RPMI7951 (cell line): ENCODE measurements at regions not wholly inside any gene's neighbourhood (a gene's known extent, or its start where the extent isn't known, plus 50 kb on each side); places are given as distances from the start of the nearest gene placed in this dataset.

ENCODE experiments used
- DNase-seq: peaks from one replicate; pipeline ENCODE4 v3.0.0-alpha.2; 2012; ENCODE audit warnings: low read depth

DNA sequence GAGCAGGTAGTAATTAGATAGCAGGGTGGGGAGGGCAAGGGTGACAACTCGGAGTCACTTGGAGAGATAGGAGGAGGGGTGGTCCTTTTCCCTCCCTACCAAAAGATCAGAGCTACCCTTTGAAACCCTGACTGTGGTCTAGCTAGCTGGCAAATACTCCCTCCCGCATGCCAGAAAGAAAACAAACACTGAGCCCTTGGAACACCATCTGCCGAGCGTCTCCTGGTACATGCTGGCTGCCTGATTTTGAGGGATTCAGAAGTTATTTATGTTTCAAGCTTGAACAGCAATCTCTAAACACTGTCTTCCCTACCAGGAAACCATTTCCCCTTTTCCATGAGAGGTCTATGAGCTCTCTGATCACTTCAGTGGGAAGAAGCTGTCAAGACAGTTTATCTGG, 291.6 kb upstream of the CFAP20DC start:
- DNase-seq, result no peak

GRCh38 chr3:59339818-59340217, 290.0 kb upstream of the CFAP20DC start:
- no peak for DNase-seq

GRCh38 chr3:59338934-59339333, 289.1 kb upstream of the CFAP20DC start:
- DNase-seq, result no peak

DNA sequence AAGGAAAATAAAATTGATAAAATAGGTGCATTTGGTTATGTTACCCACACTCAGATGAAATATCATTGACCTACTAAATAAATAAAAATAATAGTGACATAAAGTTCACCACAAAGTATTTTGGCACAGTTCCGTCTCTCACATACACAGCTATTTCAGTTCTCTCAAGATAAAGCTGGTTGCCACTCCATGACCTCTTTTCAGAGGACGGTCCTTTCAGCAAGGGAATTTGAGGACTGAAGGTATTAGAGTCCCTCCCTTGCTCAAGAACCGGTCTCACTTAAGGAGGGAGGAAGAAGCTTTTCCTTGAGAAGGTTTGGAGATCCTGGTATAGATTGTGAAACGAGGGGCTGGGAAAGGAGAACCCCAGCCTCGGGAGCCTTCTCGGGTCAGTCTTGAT, 285.5 kb upstream of the CFAP20DC start:
- no peak for DNase-seq

DNA sequence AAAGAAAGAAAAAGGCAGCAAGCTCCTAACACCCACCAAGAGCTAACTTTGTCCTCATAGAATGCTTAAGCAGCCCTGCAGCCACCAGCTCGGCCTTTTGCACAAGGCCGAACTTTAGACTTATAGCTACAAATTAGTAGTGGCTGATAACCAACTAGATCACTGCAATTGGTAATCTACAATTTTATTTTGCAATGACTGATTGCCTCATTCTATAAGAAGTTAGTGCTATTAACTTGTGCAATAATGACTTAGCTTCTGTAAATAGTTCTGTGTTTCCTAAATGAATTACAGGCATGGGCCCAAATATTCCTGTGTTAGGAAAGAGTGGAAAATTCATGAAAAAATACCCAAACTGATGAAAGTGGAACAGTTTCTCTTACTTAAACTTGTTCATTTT, 284.8 kb upstream of the CFAP20DC start:
- no peak for DNase-seq

GRCh38 chr3:59327376-59327808, 277.6 kb upstream of the CFAP20DC start:
- peak; percentile 88 for DNase-seq

DNA sequence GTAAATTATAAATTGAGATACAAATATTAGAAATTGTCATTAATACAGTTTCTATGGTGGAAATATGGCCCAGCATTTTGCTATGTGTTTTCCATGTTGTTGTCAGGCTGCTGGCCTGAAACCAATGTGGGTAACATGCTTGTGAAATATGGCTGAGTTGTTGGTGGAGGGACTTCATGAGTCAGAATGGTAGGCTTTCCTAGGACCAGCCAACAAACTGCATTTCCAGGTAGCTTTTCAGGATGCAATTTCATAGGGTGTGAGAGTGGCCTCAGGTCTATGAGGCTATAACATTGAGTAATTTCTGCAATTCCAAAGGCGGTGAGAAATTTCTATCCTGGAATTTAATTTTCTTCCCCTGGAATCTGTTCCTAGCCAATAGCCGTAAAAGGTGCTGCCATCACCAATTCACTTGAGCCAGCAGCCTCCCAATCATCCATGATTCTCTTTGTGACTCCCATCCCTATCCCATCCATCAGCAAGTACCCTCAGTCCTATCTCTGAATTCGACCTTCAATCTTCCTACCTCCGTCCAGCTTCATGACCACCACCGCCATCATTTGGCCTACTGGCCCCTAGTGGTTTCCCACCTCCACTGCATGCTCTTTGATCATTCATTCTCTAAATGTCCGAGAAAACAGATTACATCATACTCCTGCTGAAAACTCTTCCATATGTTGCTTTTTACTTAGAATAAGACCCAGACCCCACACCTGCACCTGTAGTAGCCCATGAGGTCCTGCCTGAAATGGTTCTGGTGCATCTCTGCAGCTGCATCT, 276.6 kb upstream of the CFAP20DC start:
- peak; percentile 14 for DNase-seq

DNA sequence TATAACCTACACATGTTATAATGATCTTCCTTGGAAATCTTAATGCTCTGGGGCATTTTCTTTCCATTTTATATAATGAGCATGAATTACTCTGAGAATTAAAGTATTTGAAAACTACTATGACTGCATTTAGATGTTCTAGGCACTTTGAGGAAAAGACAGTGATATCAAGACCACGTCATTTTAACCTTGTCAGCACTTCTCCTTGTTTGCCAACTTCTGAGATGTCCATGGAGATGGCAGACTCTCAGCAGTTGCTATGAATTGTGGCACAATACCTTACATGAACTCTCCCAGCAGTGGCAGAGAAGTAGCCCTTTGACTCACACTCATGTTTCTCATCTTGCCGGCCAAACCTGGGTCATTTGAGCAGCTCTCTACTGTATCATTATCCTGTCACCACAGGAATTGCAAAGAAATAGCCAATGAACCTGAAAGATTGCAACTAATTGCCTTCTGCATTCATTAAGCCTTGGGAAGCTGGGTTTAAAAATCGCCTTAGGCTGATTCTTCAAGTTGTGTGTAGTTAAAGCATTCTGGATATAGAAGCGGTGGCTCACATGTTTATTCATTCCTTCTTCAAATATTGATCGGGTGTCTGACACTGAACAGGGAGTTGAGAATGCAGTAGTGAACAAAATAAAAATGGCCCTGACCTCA, 272.2 kb upstream of the CFAP20DC start:
- peak; percentile 90 for DNase-seq

DNA sequence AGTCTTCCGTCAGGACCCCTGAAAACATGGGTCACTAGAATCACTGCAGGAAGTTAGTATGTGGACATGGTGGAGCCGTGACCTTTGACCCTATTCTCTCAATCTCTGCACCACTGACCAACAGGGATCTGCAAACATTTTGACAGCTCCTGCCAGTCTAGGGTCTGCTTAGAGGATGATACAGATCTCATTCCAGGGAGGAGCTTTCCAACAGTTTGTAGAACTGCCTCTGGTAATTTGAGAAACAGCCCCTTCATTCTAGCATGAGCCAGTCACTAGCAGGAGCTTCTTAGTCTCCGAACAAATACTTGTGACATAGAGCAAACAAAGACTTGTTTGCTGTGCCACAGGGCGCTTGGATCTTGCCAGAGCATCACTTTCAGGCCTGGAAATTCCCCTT, 270.3 kb upstream of the CFAP20DC start:
- peak; percentile 11 for DNase-seq

- no peak for DNase-seq
Observed at GRCh38 chr3:59319442-59319841, 269.6 kb upstream of the CFAP20DC start.

DNA sequence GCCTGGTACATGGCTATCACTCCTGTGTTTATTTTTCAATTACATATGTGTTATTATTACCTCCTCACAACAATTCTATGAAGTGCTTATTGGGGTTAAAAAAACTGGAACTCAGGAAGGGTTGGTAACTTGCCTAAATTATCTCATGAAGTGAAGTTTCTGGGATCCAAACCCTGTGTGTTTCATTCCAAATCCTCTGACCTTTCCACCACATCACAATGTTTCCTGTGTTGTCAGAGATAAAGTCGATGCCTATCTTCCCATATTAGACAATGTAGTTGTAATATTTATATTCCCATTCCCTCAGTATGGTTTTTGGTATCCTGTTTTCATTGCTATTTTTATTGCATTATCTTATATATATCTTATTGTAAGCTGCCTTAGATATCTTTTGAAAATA, 269.1 kb upstream of the CFAP20DC start:
- no peak for DNase-seq

GRCh38 chr3:59317386-59317785, 267.6 kb upstream of the CFAP20DC start:
- DNase-seq, result no peak

GRCh38 chr3:59316688-59317275, 267.0 kb upstream of the CFAP20DC start:
- no peak for DNase-seq

DNA sequence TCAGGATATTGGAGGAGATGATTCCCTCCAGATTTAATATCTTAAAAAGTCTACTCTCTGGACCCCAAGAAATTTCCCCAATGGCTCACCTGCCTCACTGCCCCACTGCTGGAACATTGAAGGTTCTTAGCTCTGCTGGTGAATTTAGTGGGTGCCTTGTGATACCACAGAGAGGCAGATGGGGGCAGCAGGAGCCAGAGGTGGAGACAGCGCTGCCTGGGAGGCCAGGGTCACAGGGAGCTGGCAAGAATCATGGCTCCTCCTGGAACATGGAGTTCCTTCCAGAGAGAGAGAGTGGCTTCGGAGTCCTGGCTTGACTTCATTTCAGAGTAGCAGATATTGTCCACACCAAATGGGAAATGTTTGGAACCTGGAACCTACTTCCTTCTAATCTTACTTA, 263.5 kb upstream of the CFAP20DC start:
- peak; percentile 67 for DNase-seq

DNA sequence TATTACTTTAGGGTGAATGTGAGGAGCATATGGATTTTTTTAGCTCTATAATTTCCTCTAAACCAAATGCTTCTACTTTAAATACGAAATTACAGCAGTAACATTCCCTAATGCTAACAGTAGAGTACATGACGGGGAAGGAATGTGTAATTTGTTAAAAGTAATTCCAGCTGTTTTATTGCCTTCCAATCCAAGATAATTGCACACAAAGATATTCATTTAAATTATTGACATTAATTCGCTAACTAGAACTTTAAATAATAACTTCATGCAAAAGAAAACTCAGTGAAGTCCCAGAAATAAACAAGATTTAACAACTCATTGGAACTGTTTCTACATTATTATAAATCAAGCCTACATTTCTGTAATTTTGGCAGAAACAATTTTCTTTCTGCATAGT, 261.4 kb upstream of the CFAP20DC start:
- DNase-seq, result no peak

DNA sequence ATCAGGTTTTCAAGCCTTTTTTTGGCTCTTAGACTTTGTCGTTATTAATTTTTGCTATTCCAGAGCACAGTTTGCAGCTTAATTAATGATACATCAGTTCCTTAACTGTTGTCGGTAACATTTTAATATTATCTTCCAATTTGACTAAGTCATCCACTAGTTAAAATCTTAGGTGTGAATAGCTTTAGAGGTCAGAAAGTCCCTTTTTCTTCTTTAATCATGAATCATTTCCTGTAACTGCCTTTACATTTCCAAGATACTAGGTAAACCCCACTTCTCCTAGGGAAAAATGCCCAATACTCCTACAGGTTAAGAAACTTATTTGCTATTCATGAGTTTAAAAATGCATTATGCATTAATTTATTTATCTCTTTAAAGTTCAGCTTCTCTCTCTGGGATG, 260.9 kb upstream of the CFAP20DC start:
- no peak for DNase-seq

DNA sequence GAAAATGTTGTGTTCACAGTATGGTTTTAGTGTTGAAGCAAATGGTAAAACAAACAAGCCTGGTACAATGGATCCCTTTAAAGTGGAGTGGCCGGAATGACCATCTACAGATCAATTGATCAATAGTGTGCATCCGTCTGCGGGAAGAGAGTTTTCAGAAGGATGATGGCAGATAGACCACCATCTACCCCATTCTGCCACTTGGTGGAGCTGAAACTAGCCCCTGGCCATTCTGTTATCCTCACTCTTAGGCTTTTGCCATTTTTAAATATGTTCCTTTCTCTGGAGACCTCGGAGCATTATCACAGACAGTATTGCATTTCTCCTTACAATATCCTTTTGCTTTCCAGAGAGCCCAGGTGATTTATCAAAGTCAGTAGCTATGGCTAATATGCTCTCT, 258.9 kb upstream of the CFAP20DC start:
- DNase-seq, result no peak

DNA sequence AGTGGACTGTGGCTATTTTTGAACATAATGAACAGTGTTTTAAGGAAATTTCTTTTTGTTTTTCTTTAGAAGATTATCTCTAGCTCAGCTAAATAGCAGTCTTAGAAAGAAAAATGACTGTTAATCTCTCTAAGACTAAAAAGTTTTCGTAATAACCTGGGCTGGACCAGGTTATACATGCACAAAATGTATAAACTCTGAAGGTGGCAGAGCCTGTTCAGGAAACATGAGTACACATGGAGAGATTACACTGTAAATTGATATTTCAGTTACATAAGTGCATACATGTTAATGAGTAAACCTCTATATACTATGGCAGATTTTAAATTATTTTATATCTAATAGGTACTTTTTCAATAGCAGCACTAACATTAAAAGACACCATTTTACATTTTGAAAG, 258.2 kb upstream of the CFAP20DC start:
- DNase-seq, result no peak

DNA sequence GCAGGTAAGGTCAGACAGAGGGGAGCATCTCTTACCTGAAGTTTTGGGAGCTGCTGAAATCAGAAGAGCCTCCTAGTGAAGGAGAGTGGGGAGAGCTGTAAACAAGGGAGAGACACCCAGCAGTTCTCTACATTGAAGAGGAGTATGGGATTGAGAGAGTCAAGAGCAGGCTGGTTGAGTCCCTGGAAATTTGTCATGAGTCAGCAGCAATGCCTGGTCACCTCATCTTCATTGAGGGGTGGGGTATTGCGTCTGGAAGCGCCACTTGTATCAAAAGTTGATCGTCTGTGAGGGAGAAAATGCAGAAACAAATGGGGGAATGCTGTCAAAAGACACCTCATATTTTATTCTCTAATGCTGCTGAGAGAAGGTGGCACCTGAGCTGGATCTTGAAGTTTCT, 256.6 kb upstream of the CFAP20DC start:
- DNase-seq, result no peak

GRCh38 chr3:59304296-59304695, 254.5 kb upstream of the CFAP20DC start:
- DNase-seq, result no peak

DNA sequence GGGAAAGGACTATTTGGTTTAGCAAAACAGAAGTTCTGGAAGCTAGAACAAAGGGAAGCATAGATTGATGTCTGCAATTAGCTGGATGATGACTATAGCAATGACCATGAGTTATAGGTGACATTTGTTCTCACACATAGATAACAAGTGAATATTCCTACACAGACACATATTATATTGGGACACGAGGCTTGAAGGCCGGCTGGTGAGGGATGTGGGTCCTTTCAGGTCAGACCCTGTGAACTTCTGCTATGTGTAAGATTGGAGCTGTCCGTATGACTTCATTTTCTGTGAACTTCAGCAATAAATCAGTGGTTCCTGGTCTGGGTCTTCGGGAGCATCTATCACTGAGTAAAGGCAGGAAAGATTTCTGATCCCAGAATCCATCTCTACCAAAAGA, 253.6 kb upstream of the CFAP20DC start:
- DNase-seq, result no peak

GRCh38 chr3:59302442-59302841, 252.6 kb upstream of the CFAP20DC start:
- no peak for DNase-seq

DNA sequence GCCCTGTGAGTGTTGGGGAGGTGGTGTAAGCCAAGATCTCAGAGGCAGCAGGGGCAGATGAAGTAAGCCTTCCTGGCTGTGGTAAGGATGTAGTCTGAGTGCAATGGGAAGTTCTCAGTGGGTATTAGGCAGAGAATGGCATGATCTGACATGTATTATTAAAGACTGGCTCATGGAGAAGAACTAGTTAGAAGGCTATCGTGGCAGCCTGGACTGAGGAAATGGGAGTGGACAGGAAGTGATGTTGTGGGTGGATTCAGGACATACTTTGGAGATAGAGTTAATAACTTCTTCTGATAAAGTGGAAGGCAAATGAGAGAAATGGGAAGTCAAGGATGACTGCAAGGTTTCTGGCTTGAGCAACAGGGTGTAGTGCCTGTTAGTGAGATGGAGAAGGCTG, 250.9 kb upstream of the CFAP20DC start:
- DNase-seq, result no peak
